ENCODE measurements at regions not wholly inside any gene's neighbourhood (a gene's known extent, or its start where the extent isn't known, plus 50 kb on each side); places are given as distances from the start of the nearest gene placed in this dataset.

DNA sequence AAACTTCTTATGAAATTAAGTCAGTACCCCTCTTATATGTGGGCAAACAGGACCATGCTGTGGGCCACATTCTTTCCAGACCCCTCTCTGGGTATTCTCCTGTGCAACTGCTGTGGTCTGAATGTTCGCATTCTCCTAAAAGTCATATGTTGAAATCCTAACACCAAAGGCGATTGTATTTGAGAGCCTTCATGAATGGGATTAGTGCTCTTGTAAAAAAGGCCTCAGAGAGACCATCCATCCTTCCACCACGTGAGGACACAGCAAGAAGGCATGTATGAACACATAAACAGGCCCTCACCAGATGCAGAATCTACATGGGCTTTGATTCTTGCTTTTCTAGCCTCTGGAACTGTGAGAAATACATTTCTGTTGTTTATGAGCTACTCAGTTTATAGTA lies 68.0 kb upstream of the NAALADL2 start:
- TF ChIP-seq, protein P1, sequence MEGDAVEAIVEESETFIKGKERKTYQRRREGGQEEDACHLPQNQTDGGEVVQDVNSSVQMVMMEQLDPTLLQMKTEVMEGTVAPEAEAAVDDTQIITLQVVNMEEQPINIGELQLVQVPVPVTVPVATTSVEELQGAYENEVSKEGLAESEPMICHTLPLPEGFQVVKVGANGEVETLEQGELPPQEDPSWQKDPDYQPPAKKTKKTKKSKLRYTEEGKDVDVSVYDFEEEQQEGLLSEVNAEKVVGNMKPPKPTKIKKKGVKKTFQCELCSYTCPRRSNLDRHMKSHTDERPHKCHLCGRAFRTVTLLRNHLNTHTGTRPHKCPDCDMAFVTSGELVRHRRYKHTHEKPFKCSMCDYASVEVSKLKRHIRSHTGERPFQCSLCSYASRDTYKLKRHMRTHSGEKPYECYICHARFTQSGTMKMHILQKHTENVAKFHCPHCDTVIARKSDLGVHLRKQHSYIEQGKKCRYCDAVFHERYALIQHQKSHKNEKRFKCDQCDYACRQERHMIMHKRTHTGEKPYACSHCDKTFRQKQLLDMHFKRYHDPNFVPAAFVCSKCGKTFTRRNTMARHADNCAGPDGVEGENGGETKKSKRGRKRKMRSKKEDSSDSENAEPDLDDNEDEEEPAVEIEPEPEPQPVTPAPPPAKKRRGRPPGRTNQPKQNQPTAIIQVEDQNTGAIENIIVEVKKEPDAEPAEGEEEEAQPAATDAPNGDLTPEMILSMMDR (IDR thresholded peaks at IDR 0.05), result no peak

DNA sequence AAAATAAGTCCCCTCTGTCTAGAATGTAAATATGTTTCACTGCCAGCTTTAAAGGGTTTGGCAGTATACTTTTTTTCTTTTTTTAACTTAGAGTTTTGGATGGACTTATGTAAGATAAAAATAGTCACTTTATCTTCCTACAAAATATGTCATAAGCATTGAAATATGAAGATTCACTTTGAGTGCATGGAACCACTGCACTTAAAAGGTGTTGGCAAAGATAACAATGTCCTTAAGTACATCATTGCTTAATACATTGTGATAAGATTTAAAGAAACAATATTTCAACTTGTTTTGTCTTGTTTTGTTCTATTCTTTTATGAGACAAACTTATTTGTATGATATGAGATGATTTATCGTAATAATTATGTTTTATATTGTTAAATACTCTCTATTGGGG lies 66.3 kb upstream of the NAALADL2 start:
- TF ChIP-seq, protein P1 (IDR thresholded peaks at IDR 0.05), result no peak

Measured in LNCAP (cell line).